ENCODE measurements at regions not wholly inside any gene's neighbourhood (a gene's known extent, or its start where the extent isn't known, plus 50 kb on each side); places are given as distances from the start of the nearest gene placed in this dataset.

DNA sequence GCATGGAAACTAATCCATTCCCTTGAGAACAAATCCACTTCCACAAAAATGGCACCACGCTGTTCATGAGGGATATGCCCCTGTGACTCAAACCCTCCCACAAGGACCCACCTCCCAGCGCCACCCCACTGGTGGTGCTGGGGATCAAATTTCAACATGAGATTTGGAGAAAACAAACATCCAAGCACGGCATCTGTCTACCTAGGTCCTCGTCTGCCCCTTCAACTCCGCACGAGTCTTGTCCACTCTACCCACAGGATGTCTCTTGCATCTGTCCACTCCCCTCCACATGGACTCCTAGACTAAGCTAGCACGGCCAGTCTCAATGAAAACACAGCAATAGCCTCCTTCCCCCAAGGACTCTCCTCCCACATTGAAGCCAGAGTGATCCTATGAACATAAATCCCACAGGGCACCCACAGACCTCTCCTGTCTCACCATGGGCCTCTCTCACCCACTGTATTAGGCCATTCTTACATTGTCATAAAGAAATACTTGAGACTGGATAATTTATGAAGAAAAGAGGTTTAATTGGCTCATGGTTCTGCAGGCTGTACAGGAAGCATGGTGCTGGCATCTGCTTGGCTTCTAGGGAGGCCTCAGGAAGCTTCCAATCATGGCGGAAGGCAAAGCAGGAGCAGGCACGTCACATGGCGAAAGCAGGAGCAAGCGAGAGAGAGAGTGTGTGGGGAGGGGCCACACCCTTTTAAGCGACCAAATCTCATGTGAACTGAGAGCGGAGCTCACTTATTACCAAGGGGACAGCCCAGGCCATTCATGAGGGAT is 101.4 kb downstream of the TOMM20 start:
- DNase-seq (ENCODE audit: low read depth) = no peak

DNA sequence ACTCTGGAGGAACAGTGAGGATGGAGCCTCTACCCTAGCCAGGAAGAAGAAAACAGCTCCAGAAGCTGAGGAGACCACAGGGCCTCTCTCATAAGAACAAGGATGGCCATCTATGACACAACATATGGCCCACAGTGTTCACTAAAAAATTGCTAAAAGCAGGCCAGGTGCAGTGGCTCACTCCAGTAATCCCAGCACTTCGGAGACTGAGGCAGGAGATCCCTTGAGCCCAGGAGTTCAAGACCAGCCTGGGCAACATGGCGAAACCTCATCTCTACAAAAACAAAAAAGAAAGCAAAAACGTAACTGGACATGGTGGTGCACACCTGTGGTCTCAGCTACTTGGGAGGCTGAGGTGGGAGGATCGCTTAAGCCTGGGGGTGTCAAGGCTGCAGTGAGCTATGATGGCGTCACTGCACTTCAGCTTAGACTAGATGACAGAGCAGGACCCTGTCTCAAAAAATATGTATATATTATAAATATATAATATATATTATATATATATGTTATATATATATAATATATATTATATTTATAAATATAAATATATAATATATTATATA is 103.1 kb downstream of the TOMM20 start:
- no peak for DNase-seq (ENCODE audit: low read depth)

DNA sequence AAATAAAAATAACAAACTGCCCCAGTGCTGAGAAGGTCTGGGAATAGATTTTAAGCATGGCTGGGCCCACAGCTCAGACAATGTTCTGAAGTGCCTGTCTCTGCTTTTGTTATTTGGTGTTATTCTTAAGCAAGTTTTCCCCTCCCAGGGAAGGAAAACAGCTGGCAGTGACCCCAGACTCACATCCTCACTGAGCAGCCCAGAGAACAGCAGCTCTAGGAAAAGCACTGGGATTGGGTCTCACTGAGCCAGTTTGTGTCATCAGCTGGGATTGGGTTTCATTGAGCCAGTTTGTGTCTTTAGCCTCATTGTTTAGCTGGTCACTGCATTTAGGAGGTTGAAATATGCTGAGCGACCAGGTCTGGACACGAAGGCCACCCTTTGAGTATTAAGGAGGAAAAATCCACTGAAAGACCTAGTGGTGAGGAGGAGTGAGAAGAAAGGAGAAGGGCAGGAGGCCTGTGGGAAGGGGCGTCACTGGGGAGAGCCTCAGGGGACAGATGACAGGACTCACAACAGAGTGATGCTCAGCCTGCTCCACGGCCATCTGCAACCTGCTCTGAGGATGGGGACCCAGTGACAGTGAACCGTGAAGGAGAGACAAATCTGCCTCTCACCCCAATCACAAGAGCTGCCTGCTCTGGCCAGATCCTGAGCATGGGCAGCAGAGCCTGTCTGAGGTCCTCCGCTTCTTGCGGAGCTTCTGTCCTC is 103.8 kb downstream of the TOMM20 start:
- DNase-seq (ENCODE audit: low read depth) = no peak

DNA sequence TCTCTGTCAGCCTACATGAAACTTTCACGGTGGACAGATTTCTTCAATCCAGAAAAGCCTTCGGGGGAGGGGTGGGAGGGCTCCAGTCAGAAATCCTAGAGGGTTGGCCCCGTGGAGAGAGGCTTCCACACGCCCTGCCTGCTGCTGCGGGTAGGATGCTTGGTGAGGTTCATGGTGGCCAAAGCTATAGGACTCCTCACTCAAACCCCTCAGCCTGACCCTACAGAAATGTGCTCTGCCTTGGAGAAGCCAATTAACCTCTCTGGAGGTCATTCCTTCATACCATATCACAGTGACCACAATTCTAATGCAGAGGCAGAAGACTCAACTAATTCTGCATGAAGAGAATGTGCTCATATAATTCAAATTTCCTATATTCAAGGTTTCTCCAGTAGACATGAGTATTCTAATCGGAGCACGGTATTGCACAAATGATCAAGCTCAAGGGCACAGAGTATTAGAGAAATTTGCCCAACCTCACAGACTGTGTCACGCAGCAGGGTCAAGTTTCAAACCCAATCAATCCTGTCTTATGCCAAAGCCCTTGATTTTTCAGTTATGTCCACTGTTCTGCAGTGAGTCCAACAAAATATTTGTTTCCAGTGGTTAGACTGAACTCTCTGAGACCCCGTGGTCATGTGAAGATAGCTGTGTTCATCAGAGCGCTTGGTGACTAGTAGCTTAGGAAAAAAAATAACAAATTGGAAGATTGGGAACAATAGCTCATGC is 104.8 kb downstream of the TOMM20 start:
- no peak for DNase-seq (ENCODE audit: low read depth)

DNA sequence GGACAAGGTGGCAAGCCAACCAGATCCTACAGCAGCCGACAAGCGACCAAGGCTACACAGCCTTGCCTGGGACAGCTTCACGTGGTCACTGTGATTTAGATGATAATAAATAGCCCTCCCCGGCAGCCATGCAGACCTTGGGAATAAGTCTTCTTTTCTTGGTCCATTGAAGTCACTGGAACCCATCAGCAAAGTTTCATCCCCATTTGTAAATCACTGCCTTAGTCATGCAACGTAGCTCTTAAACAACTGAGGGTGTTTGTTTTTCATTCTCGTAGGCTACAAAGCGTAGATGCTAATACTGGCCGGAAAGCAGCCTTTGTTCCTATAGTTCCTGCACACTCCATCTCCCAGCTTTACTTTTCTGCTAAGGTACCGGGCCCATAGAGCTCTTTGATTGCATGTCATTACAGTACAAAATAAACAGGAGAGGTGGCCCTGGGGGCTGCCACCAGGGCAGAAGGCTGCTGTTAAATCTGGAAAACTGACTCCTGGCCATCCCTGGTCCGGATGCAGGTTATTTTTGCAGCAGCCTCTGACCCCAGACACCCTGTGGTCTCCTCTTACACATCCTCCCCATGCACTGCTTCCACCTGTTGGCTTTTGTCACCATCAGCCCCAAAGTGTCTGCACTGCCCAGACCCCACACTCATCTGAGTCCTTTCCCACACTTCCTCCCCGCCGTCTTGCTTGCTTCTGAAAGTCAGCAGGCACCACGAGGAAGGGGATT is 105.5 kb downstream of the TOMM20 start:
- no peak for DNase-seq (ENCODE audit: low read depth)

DNA sequence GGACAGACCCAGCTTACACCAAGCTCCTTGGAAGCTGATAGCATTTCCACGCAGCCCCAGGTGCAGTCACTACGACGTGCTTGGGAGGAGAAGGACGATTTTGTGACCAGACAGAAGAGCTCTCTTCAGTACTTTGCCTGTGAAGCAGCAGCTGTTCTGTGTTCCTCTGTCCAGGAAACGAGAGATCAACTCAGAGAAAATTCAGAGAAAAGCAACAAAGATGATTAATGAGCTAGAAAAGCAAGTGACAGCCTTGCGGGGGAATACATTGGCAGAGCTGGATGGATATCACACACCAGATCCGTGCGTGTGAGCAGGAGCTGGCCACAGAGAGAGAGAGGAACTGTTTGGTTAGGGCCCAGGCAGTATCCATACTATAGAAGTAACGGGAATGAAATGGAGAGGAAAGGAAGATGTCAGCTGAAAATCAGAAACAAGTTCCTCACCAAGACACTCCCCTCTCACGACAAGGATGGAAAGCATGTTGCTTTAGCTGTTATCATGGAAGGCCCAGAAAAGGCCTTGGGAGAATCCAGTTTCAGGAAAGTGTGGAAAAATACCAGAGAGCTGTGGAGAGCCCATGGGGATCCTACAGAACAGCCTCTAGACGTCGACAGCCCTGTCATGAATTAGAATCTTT is 106.2 kb downstream of the TOMM20 start:
- DNase-seq (ENCODE audit: low read depth) = peak; percentile 20

DNA sequence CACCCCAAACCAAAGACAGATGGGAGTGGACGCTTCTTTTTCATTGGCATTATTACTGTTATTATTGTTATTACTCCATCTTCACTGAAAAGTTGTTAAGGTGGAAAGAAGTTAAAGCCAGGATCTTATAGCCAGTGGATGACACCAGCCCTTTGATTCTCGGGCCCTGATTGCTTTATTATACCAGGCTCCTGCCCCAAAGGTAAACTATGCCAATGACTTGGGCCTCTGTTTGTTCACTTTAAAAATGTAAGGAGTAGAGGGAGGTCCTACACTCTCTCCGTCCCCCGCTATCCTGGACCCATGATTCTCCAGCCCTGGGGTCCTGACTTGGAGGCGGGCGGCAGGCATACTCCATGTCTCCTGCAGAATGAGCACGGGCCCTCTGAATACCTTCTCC is 106.8 kb downstream of the TOMM20 start:
- DNase-seq (ENCODE audit: low read depth) = no peak

DNA sequence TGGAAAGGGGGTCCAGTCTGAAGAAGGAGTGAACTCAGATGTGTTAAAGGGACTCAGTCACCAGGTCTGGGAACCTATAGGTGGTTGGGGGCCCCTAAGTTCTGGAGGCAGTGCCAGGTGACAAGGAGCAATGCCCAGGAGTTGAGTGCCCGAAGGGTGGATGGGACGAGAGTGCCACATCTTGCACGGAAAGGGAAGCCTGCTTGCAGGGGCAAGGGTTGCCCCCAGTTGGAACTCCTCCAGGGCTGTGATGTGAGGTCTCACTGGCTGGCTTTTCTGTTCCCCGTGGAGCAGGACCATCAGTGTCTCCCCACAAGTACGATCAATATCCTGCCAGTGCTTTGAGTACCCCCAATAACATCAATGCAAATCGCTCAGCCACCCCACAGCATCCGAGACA is 107.3 kb downstream of the TOMM20 start:
- DNase-seq (ENCODE audit: low read depth) = no peak

DNA sequence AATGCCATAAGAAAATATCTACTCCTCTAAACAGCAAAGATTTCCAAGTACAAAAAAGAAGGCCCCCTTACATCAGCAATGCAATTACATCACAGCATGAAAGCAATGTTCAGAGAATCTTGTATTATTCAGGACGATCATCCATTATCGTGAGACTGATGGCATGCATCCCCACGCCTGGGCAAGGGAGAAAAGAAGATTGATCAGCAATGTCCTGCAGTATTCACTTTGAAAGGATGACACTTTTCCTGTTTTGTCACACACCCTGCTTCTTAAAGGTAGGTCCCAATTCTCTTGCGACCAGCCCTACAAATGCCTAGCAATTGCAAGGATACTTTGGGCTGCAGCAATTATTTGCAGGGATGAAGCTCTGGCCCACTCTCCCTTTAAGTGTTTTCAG is 108.7 kb downstream of the TOMM20 start:
- DNase-seq (ENCODE audit: low read depth) = no peak

DNA sequence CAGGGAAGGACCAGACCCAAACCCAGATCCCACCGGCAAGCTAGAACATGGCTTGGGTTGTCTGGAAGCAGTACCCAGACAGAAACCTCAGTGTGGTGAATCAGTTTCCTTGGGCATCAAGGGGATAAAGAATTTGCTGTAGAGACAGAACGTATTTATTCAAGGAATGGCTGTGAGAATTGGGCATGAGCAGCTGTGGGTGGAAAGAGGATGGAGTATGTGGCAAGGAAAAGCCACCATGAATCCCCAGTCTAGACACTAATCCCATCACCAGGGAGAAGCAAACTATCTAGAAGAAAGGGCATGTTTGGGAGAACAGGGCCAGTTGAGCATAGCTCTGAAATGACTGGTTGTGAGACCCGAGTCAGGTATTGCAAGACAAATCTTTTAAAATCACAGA is 109.2 kb downstream of the TOMM20 start:
- DNase-seq (ENCODE audit: low read depth) = peak; percentile 40

DNA sequence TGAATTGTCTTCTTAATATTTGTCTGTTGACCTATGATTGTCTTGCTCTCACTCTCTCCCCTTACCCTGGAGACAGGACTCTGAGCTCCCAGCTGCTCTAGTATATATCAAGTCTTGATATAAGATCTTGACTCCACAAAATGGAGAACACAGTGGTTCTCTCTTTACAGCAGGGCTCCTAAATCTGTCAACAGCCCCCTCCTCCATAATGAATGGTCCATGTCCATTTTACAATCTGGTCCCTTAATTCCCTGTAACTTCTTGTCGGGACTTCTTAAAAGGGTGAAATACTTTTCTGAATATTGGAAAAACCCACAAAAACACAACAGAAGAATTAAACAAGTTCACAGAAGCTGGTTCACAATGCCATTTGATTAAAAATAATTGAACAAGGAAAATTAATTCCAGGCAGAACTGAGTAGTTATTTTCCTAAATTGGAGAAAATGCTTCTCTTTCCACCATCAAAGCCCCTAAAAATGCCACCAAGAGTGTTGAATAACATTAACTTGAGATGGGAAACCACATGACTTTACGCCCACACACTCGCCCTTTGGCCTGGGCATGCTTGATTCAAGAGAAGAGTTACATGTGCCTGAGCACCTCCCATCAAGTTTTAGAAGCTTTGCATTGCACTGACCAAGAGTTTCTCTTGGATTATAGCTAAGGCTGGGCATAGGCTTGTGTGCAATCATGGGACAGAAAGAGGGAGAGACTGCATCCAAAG is 109.8 kb downstream of the TOMM20 start:
- DNase-seq (ENCODE audit: low read depth) = no peak

DNA sequence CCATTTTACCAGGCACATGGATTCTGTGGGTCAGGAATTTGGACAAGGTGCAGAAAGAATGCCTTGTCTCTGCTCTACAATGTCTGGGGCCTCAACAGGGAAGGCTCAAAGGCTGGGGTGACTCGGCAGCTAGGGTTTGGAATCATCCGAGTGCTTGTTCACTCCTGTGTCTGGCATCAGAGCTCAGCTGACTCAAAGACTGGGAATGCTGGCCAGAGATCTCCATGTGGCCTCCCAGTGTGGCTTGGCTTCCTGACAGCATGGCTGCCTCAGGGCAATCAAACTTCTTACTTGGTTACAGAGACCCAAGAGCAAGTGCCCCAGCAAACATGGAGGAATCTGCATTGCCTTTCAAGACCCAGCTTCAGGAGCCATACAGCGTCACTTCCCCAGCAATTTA is 110.5 kb downstream of the TOMM20 start:
- DNase-seq (ENCODE audit: low read depth) = peak; percentile 98

DNA sequence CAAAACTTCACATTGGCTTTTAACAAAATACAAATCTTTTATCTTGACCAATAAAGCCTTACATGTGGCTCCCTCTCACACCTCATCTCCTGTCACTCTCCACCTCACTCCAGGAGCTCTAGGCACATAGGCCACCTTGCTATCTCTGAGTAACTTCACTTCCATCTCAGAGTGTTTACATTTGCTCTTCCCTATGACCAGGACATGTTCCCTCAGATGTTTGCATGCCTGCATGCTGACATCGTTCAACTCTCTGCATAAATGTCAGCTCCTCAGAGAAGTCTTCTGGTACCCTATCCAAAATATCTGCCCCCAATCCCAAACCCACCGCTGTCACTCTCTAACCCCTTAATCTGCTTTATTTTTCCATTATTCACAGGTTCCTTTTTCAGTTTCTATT is 110.9 kb downstream of the TOMM20 start:
- DNase-seq (ENCODE audit: low read depth) = peak; percentile 36

DNA sequence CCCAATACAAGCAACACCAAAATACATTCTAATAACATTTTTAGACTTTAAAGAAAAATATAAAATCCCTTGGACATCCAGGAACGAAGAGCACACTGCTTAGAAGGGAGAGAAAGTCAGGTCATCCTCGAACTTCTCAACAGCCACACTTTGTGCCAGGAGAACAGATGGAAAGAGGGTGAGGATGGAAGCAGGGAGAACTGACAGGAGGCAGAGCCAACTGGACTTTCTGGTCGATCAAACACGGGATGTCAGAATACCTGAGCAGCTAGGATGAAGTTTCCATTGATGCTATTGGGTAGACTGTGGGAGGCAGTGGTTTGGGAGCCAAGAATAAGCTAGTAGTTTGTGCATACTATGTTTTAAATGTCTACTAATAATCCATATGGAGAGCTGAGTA is 111.4 kb downstream of the TOMM20 start:
- DNase-seq (ENCODE audit: low read depth) = no peak

DNA sequence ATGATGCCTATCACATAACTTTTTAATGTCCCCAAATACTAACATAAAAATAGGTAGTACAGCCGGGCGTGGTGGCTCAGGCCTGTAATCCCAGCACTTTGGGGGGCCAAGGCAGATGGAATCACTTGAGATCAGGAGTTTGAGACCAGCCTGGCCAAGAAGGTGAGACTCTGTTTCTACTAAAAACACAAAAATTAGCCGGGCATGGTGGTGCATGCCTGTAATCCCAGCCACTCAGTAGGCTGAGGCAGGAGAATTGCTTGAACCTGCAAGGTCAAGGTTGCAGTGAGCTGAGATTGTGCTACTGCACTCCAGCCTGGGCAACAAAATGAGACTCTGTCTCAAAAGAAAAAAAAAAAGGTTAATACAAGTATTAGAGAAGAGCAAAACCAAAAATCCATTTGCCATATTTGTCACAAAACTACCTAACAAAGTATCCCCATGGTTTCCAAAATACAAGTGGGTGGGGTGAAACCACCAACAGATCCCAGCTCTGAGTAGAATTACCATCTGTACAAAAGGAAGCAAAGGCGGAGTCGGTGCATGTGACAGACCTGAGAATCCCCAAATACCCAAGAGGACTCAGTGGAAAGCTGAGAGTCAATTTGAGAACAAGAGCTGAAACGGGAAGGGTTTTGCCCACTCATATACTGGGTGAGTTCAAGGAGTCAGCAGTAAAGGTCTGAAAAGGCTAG is 113.2 kb downstream of the TOMM20 start:
- DNase-seq (ENCODE audit: low read depth) = no peak

DNA sequence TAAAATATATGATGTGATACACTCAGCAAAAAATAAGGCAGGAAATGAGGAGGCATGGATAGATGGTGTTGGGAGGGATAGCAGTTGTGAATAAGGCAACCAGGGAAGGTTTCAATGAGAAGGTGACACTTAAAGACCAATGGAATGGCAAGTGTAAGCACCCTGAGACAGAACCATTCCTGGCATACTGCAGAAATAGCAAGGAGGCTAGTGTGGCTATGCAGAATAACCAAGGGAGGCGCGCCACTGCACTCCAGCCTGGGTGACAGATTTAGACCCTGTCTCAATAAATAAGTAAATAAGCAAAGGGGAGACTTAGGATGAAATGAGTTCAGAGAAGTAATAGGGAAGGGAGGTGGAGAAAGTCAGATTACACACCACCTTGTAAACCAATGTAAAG is 113.9 kb downstream of the TOMM20 start:
- DNase-seq (ENCODE audit: low read depth) = no peak

DNA sequence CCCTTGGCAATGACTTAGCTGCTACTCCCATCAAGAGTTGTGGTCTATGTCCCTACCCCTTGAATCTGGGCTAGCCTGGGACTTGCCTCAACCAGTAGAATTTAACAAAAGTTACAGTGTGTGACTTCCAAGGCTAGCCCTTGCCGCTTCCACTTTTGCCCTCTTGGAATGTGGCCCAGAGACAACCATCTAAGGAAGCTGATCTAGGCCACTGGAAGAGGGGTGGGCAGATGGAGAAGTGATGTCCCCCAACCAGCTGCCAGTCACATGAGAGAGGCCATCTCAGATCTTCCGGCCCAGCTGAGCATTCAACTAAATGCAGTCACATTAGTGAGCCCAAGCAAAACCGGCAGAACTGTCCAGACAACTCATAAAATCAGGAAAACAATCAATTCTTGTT is 115.1 kb downstream of the TOMM20 start:
- no peak for DNase-seq (ENCODE audit: low read depth)

DNA sequence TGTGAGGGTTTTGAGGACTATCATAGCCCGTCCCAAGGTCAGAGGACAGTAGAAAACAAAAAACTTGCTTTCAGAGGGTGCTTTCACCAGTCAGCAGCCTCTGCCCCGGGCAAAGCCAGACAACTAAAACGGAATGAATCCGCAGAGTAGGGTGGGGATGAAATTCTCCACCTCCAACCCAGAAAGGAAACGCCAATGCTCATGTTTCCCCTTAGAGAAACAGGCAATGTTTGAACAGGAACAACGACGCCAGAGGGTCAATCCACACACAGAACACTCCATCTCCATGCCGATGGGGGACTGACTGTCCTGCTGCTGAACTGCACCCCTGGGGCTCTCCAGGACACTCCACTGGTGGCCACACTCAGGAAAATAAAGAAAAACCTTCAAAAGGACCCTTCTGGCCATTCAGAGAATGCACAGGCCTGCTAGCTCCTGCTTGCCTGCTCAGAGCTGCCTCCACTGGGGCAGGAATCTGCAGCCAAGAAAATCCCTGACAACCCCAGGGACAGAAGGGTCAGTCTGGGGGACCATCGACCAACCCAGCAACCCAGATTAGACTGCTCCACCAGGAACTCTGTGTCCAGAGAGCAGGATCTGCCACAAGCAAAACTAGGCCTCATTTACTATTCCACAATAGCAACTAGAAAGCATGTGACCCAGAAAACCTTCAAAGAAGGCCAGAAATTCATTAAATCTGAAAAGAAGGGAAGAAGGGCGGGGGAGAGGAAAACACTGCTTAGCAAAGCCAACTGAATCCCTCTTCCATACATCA is 116.0 kb downstream of the TOMM20 start:
- DNase-seq (ENCODE audit: low read depth) = no peak
